ENCODE measurements at regions not wholly inside any gene's neighbourhood (a gene's known extent, or its start where the extent isn't known, plus 50 kb on each side); places are given as distances from the start of the nearest gene placed in this dataset.

DNA sequence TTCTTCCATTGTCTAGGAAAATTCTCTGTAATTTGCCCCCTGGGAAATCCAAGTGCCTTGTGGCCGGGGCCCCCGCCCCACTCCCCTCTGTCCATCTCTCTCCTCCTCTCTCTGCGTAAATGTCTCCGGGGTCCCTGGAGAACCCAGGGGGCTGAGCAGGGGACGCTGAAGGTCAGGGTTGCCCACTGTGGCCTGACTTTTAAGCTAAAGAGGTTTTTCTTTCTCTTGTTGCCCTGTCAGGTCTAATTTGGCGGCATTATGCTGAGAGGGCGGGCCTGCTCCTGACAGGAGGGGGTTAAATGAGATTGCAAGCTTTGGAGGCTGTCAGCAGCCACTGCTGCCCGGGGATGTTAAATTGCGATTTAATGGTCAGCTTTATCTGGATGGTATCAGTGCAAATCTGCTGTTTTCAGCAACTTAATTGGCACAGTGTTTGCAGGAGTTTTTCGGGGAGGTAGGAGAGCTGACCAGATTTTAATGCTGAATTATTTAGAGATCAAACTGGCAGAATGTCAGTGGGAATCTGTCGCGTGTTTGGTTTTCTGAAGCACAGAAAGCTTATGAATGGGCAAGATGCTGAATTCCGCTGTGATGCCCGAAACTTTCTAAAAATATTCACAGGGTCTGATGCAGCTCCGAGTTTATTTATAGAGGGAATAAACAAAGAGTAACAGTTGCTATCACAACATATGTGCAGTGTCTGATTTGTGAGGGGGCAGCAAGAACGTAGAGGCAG, 93.2 kb upstream of the SOX1 start:
- no peak for TF ChIP-seq CTCF (IDR thresholded peaks at IDR 0.05)
- TF ChIP-seq POLR2A (IDR thresholded peaks at IDR 0.05), result no peak

All from suprapubic skin (tissue), 3 donors.